GM12892 (cell line): ENCODE measurements at regions not wholly inside any gene's neighbourhood (a gene's known extent, or its start where the extent isn't known, plus 50 kb on each side); places are given as distances from the start of the nearest gene placed in this dataset.

Experiments used
- POLR2A ChIP-seq: IDR thresholded peaks from 2 replicates; pipeline ENCODE4 v1.6.1; 2011; ENCODE audit warnings: low read depth, low read length, control low read depth
- POLR2AphosphoS5 ChIP-seq: IDR thresholded peaks from 2 replicates; pipeline ENCODE4 v1.6.1; 2011; ENCODE audit warnings: low read depth, low read length, control low read depth
- TAF1 ChIP-seq: IDR thresholded peaks from 2 replicates; pipeline ENCODE4 v1.6.1; 2011; ENCODE audit warnings: low read depth, mild to moderate bottlenecking, control low read depth, low read length, borderline replicate concordance

GRCh38 chr6:145067430-145067829 is 667.9 kb downstream of the EPM2A start:
- TF ChIP-seq POLR2A (no peak), TAF1 (no peak), POLR2AphosphoS5 (no peak)
